Calu3 (cell line): ENCODE measurements at regions not wholly inside any gene's neighbourhood (a gene's known extent, or its start where the extent isn't known, plus 50 kb on each side); places are given as distances from the start of the nearest gene placed in this dataset.
A peak's percentile ranks its signal among the peaks of the same experiment; 100 is the strongest.

Source experiments
- BruUV-seq: library from RNA; stranded (reverse); fragments of 400-500 nt; replicated peaks from 2 replicates; lab custom pipeline; 2021; lab: Mats Ljungman, UMichigan
- CTCF ChIA-PET: fragments of 300-600 bp; sonication (Branson Sonifier 250); formaldehyde crosslinking; loops from one replicate; lab custom pipeline; 2022; ENCODE audit warnings: antibody characterized with exemption; lab: Charles Lee
- DNase-seq: peaks from one replicate; pipeline ENCODE4 v3.0.0; 2022
- H3K27ac Mint-ChIP-seq: one replicate; pipeline ENCODE4 v1.8.0; 2022; ENCODE audit warnings: mixed read lengths; ENCODE audit not compliant: unreplicated experiment
- H3K27me3 Mint-ChIP-seq: one replicate; pipeline ENCODE4 v1.8.0; 2022; ENCODE audit warnings: mixed read lengths; ENCODE audit not compliant: unreplicated experiment
- H3K36me3 Mint-ChIP-seq: one replicate; pipeline ENCODE4 v1.8.0; 2022; ENCODE audit warnings: mild to moderate bottlenecking, moderate library complexity, mixed read lengths; ENCODE audit not compliant: insufficient read depth, unreplicated experiment
- H3K4me1 Mint-ChIP-seq: one replicate; pipeline ENCODE4 v1.8.0; 2022; ENCODE audit warnings: mild to moderate bottlenecking, low read depth, mixed read lengths; ENCODE audit not compliant: unreplicated experiment
- H3K4me3 Mint-ChIP-seq: one replicate; pipeline ENCODE4 v1.8.0; 2022; ENCODE audit warnings: mild to moderate bottlenecking, low read depth, moderate library complexity, mixed read lengths; ENCODE audit not compliant: unreplicated experiment
- H3K9me3 Mint-ChIP-seq: one replicate; pipeline ENCODE4 v1.8.0; 2022; ENCODE audit warnings: low read depth, mixed read lengths; ENCODE audit not compliant: unreplicated experiment
- intact Hi-C: fragments of 100-400 bp; cut with micrococcal nuclease; formaldehyde crosslinking; loops from one replicate; pipeline ENCODE4 v1.10.0; 2022; ENCODE audit not compliant: unreplicated experiment
- TF ChIP-seq, protein P1 (sequence below): fragments of 200-600 bp; IDR thresholded peaks from one replicate; pipeline ENCODE4 v1.8.0; 2022; ENCODE audit warnings: antibody characterized with exemption; ENCODE audit not compliant: unreplicated experiment

DNA sequence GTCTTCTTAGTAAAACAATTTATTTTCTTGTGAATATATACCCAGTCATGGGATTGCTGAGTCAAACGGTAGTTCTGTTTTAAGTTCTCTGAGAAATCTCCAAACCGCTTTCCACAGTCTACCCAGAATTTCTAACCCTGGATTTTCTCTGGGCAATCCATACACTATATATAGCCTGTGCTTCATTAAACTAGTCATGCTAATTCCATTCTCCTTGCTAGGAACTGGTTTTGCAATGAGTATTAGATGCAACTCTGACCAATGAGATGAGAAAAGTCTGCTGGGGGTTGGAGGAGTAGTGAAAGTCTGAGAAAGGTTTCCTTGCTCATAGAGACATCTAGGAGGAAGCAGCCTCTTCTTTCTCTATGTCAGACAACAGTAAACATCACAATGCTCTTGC is 196.1 kb upstream of the CDKN3 start:
- H3K4me1 Mint-ChIP-seq, result peaks cover 8% of the 10 kb centered on the region
- CTCF ChIA-PET, result no interaction called here
- no TSS peak for BruUV-seq
- H3K4me3 Mint-ChIP-seq, result no peak overlapping the region
- H3K36me3 Mint-ChIP-seq, result no peaks in the 10 kb centered on the region
- H3K9me3 Mint-ChIP-seq, result no peaks in the 10 kb centered on the region
- DNase-seq, result no peak
- no peaks in the 10 kb centered on the region for H3K27me3 Mint-ChIP-seq
- intact Hi-C loops, result no loop called here
- no peak overlapping the region for H3K27ac Mint-ChIP-seq
- TF ChIP-seq, protein P1, sequence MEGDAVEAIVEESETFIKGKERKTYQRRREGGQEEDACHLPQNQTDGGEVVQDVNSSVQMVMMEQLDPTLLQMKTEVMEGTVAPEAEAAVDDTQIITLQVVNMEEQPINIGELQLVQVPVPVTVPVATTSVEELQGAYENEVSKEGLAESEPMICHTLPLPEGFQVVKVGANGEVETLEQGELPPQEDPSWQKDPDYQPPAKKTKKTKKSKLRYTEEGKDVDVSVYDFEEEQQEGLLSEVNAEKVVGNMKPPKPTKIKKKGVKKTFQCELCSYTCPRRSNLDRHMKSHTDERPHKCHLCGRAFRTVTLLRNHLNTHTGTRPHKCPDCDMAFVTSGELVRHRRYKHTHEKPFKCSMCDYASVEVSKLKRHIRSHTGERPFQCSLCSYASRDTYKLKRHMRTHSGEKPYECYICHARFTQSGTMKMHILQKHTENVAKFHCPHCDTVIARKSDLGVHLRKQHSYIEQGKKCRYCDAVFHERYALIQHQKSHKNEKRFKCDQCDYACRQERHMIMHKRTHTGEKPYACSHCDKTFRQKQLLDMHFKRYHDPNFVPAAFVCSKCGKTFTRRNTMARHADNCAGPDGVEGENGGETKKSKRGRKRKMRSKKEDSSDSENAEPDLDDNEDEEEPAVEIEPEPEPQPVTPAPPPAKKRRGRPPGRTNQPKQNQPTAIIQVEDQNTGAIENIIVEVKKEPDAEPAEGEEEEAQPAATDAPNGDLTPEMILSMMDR, result no peak

DNA sequence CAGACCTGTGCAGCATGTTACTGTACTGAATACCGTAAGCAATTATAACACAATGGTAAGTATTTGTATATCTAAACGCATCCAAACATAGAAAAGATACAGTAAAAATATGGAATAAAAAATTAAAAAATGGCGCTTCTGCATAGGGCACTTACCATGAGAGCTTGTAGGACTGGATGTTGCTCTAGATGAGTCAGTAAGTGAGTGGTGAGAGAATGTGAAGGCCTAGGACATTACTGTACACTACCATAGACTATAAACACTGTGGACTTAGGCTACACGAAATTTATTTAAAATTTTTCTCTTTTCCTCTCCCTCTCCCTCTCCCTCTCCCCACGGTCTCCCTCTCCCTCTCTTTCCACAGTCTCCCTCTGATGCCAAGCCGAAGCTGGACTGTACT is 194.5 kb upstream of the CDKN3 start:
- no peaks in the 10 kb centered on the region for H3K36me3 Mint-ChIP-seq
- BruUV-seq, result no TSS peak
- no peak overlapping the region for H3K27ac Mint-ChIP-seq

DNA sequence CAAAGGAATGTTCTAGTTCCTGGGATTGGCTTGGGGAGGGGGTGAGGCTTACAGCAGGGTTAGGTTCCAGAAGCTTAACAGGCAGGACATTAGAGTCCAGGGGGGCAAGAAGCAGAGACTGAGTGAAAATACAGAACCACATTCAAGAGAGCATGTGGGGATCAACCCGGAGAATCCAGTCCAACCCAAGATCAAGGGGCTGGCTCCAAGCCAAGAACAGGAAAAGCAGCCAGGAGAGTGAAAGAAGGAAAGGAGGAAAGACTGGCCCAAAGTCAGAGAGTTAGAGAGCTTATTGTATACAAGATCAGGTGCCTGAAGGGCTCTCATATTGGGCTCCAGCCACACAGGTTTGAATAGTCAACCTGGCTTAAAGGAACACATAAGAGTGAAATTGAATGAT is 190.3 kb upstream of the CDKN3 start:
- Mint-ChIP-seq H3K9me3 (no peaks in the 10 kb centered on the region), H3K27me3 (no peaks in the 10 kb centered on the region), H3K36me3 (no peaks in the 10 kb centered on the region), H3K4me1 (peaks cover 2% of the 10 kb centered on the region), H3K4me3 (no peak overlapping the region), H3K27ac (no peak overlapping the region)
- no TSS peak for BruUV-seq
- DNase-seq, result peak; percentile 6
- intact Hi-C loops, result no loop called here
- TF ChIP-seq, protein P1, result no peak
- CTCF ChIA-PET, result interaction anchor here (0.8 kb wide), 1 partner anchor 10 kb away, joined by 3 read pairs; no protein-coding TSS in a partner anchor

More for the DNA sequence above, 194.5 kb upstream of the CDKN3 start:
- Mint-ChIP-seq H3K9me3 (no peaks in the 10 kb centered on the region), H3K4me1 (peaks cover 3% of the 10 kb centered on the region), H3K4me3 (no peak overlapping the region), H3K27me3 (no peaks in the 10 kb centered on the region)
- DNase-seq, result no peak
- TF ChIP-seq, protein P1, result no peak
- intact Hi-C loops, result no loop called here
- CTCF ChIA-PET, result interaction anchor here (0.6 kb wide), 1 partner anchor 117 kb away, joined by 4 read pairs; no protein-coding TSS in a partner anchor

DNA sequence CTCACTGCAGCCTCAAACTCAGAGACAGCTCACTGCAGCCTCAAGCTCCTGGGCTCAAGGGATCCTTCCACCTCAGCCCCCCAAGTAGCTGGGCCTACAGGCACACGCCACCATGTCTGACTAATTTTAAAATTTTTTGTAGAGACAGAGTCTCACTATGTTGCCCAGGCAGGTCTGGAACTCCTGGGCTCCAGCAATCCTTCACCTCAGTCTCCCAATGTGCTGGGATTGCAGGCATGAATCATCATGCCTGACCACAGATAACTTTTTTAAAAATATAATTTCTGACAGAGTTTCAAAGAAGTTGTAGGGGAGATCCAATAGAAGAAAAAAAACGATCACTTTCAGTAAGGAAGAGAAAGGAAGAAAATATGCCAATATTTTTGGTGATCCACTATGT is 189.7 kb upstream of the CDKN3 start:
- DNase-seq, result no peak
- no TSS peak for BruUV-seq
- CTCF ChIA-PET, result interaction anchor here (0.6 to 0.8 kb wide), 2 partner anchors 11 to 190 kb away, joined by 3 read pairs; partner anchors contain the start of gene CDKN3
- Mint-ChIP-seq H3K9me3 (peaks cover 2% of the 10 kb centered on the region), H3K4me1 (peaks cover 7% of the 10 kb centered on the region), H3K27ac (no peak overlapping the region), H3K4me3 (no peak overlapping the region), H3K27me3 (no peaks in the 10 kb centered on the region), H3K36me3 (peaks cover 5% of the 10 kb centered on the region)
- TF ChIP-seq, protein P1, result no peak
- intact Hi-C loops, result no loop called here
